Fibroblast of lung (primary cell): ENCODE measurements at regions not wholly inside any gene's neighbourhood (a gene's known extent, or its start where the extent isn't known, plus 50 kb on each side); places are given as distances from the start of the nearest gene placed in this dataset.
"Not testable (repeated sequence)": the region's sequence is repeated elsewhere in the genome, so short reads cannot be mapped to it uniquely, and the experiment has no call there.

Experiments
- EZH2 ChIP-seq: IDR thresholded peaks from 2 replicates; pipeline ENCODE4 v1.5.1; 2012; ENCODE audit warnings: low read length, control low read depth, mild to moderate bottlenecking; ENCODE audit errors: missing control alignments
- TF ChIP-seq, protein P1 (sequence below), 2 donors: IDR thresholded peaks in 1 of 2; conservative IDR thresholded peaks in 1 of 2; 1 replicate in 1 of 2; 2 replicates in 1 of 2; pipeline ENCODE4 v1.5.1; 2011 to 2012; ENCODE audit warnings: low read length in 2 of 2, control low read depth in 1 of 2, inconsistent platforms in 1 of 2, low read depth in 1 of 2, mild to moderate bottlenecking in 1 of 2

DNA sequence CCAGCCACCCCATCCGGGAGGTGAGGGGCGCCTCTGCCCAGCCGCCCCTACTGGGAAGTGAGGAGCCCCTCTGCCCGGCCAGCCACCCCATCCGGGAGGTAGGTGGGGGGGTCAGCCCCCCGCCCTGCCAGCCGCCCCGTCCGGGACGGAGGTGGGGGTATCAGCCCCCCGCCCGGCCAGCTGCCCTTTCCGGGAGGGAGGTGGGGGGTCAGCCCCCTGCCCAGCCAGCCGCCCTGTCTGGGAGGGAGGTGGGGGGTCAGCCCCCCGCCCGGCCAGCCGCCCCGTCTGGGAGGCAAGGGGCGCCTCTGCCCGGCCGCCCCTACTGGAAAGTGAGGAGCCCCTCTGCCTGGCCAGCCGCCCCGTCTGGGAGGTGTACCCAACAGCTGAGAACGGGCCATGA, 299.4 kb upstream of the RORB start:
- TF ChIP-seq, protein P1, sequence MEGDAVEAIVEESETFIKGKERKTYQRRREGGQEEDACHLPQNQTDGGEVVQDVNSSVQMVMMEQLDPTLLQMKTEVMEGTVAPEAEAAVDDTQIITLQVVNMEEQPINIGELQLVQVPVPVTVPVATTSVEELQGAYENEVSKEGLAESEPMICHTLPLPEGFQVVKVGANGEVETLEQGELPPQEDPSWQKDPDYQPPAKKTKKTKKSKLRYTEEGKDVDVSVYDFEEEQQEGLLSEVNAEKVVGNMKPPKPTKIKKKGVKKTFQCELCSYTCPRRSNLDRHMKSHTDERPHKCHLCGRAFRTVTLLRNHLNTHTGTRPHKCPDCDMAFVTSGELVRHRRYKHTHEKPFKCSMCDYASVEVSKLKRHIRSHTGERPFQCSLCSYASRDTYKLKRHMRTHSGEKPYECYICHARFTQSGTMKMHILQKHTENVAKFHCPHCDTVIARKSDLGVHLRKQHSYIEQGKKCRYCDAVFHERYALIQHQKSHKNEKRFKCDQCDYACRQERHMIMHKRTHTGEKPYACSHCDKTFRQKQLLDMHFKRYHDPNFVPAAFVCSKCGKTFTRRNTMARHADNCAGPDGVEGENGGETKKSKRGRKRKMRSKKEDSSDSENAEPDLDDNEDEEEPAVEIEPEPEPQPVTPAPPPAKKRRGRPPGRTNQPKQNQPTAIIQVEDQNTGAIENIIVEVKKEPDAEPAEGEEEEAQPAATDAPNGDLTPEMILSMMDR (conservative IDR thresholded peaks at IDR 0.05 in 1 of 2, IDR thresholded peaks at IDR 0.05 in 1 of 2; ENCODE audit: low read depth in 1 of 2, low read length in 2 of 2): not testable (repeated sequence)
- not testable (repeated sequence) for TF ChIP-seq EZH2
